Rectal smooth muscle tissue (tissue), 1 donor: ENCODE measurements at regions not wholly inside any gene's neighbourhood (a gene's known extent, or its start where the extent isn't known, plus 50 kb on each side); places are given as distances from the start of the nearest gene placed in this dataset.

ENCODE experiments used
- H3K27ac ChIP-seq: one replicate; pipeline ENCODE4 v1.7.0; 2013; ENCODE audit warnings: low read depth, low read length, inconsistent platforms
- H3K27me3 ChIP-seq: one replicate; pipeline ENCODE4 v1.7.0; 2013; ENCODE audit warnings: low read length; ENCODE audit not compliant: control insufficient read depth, insufficient read depth
- H3K36me3 ChIP-seq: one replicate; pipeline ENCODE4 v1.7.0; 2013; ENCODE audit warnings: low read length; ENCODE audit not compliant: control insufficient read depth, insufficient read depth
- H3K4me1 ChIP-seq: one replicate; pipeline ENCODE4 v1.7.0; 2013; ENCODE audit warnings: low read length; ENCODE audit not compliant: control insufficient read depth, insufficient read depth
- H3K4me3 ChIP-seq: one replicate; pipeline ENCODE4 v1.7.0; 2013; ENCODE audit warnings: low read length
- H3K9ac ChIP-seq: one replicate; pipeline ENCODE4 v1.7.0; 2013; ENCODE audit warnings: low read length

DNA sequence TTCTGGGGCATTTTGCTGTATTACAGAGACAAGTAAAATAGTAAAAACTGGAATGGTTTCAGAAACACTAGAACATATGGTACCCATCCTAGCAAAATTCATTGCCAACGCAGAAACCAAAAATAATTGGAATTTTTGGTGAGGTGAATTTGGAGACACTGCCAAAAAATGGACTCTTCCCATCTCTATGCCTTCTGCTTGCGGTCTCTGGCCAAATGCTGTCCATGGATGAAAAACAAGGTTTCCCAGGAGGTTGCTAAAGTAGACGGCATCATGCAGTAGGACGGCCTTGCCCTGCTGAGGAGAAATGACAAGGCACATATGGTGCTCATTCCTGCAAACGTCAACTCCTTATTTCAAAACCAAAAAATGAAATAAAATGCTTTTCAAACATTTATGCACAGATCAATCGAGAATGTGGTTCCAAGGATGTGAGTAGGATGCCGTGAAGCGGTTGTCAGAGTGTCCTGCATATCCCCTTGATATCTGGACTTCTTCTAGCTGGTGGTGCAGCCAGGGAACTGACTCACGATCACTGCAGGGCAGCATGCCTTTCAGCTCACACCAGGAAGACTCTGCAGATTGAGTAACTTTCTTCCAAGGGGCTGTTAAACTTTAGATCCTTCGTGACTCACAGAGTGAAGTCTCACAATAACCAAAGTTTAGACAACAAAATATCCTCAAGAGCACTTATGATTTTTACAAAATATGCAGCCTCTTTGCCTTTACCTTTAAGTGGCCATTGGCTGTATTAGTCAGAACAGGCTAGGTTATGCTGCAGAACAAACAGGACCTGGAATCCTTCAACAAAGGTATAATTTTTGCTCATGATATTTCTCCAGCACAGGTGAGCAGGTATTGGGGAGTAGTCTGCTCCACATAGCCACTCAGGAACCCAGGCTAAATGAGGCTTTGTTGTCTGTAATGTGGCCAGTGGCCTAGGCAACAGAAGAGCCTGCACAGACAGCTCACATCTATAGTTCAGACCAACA is 149.4 kb upstream of the NDUFV2 start:
- Histone ChIP-seq H3K27me3 (no peaks in the 10 kb centered on the region), H3K4me3 (no peak overlapping the region), H3K4me1 (peaks cover 10% of the 10 kb centered on the region), H3K27ac (no peak overlapping the region), H3K36me3 (no peaks in the 10 kb centered on the region), H3K9ac (no peak overlapping the region)

DNA sequence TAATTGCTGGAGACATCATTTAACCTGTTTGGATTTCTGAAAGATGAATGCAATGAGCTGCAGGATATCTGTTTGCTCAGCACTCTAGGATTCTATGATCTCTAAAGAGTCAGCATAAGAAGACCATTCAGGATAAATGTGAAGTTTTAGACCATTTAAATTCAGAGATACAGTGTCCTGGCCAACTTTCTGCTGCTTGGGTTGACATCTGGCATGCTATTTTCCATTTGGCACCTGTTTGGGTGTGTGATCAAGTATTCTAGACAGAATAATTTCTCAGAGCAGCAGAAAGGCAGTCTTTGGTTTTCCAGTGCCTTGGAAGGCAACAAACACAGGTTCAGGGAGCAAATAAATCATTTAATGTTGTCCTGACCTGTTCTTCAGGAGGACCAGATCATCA is 144.8 kb upstream of the NDUFV2 start:
- Histone ChIP-seq H3K27ac (no peak overlapping the region), H3K27me3 (no peaks in the 10 kb centered on the region), H3K4me3 (no peak overlapping the region)

DNA sequence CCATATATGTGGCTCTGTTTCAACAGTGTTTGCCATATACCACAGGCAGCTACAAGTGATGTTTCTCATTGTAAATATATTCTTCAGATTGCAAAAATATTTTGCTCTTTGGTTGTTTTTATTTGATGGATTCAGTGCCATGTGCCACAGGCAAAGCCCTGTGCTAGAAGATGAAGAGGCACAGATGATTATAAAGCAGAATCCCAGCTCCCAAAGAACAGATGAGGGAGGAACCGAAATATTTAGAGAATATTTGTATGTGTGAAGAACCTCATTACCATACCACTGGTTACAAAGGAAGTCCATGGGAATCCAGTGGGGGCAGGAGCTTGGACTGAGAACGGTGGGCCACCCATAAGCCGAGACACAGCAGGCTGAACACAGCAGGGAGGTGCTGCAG is 143.8 kb upstream of the NDUFV2 start:
- H3K27me3 ChIP-seq, result no peaks in the 10 kb centered on the region
- no peaks in the 10 kb centered on the region for H3K36me3 ChIP-seq
- no peak overlapping the region for H3K4me3 ChIP-seq
- H3K27ac ChIP-seq, result no peak overlapping the region
- no peak overlapping the region for H3K9ac ChIP-seq
- H3K4me1 ChIP-seq, result no peaks in the 10 kb centered on the region

More for the DNA sequence above, 144.8 kb upstream of the NDUFV2 start:
- H3K4me1 ChIP-seq, result no peaks in the 10 kb centered on the region
- H3K9ac ChIP-seq, result no peak overlapping the region
- H3K36me3 ChIP-seq, result no peaks in the 10 kb centered on the region

- no peaks in the 10 kb centered on the region for H3K27me3 ChIP-seq
- H3K4me3 ChIP-seq, result no peak overlapping the region
- no peaks in the 10 kb centered on the region for H3K4me1 ChIP-seq
- H3K9ac ChIP-seq, result no peak overlapping the region
- H3K36me3 ChIP-seq, result no peaks in the 10 kb centered on the region
- no peak overlapping the region for H3K27ac ChIP-seq
Observed at GRCh38 chr18:8959551-8960135, 142.9 kb upstream of the NDUFV2 start.

GRCh38 chr18:8960740-8961657 is 141.5 kb upstream of the NDUFV2 start:
- no peak overlapping the region for H3K9ac ChIP-seq
- no peaks in the 10 kb centered on the region for H3K27me3 ChIP-seq
- H3K4me1 ChIP-seq, result no peaks in the 10 kb centered on the region
- H3K27ac ChIP-seq, result no peak overlapping the region
- H3K4me3 ChIP-seq, result no peak overlapping the region
- H3K36me3 ChIP-seq, result no peaks in the 10 kb centered on the region

- no peaks in the 10 kb centered on the region for H3K36me3 ChIP-seq
- H3K27ac ChIP-seq, result no peak overlapping the region
- H3K27me3 ChIP-seq, result no peaks in the 10 kb centered on the region
- H3K9ac ChIP-seq, result no peak overlapping the region
- H3K4me1 ChIP-seq, result no peaks in the 10 kb centered on the region
- H3K4me3 ChIP-seq, result no peak overlapping the region
Observed at GRCh38 chr18:8962192-8962779, 140.2 kb upstream of the NDUFV2 start.

GRCh38 chr18:8962855-8963635 is 139.5 kb upstream of the NDUFV2 start:
- H3K36me3 ChIP-seq, result no peaks in the 10 kb centered on the region
- H3K27ac ChIP-seq, result no peak overlapping the region
- H3K4me1 ChIP-seq, result no peaks in the 10 kb centered on the region
- H3K9ac ChIP-seq, result no peak overlapping the region
- H3K4me3 ChIP-seq, result no peak overlapping the region
- no peaks in the 10 kb centered on the region for H3K27me3 ChIP-seq

DNA sequence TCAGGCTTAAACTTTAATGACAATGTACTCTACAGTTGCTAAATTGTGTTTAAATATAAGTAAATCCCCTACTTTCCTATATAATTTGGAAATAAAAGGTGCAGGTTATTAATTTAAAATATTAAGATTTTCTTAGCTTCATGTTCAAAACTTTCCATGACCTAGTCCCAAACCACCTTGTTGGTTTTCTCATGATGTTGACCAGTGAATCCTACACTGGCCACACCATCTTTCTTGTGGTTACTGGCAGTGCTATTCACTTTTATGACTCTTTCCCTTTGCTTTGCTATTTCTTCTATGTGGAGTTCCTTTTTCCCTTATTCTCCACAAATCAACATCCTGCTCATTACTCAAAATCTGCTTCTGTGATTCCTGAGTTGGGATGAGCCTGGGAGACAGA is 138.6 kb upstream of the NDUFV2 start:
- Histone ChIP-seq H3K4me3 (no peak overlapping the region), H3K27ac (no peak overlapping the region), H3K4me1 (no peaks in the 10 kb centered on the region), H3K9ac (no peak overlapping the region), H3K36me3 (no peaks in the 10 kb centered on the region), H3K27me3 (no peaks in the 10 kb centered on the region)

DNA sequence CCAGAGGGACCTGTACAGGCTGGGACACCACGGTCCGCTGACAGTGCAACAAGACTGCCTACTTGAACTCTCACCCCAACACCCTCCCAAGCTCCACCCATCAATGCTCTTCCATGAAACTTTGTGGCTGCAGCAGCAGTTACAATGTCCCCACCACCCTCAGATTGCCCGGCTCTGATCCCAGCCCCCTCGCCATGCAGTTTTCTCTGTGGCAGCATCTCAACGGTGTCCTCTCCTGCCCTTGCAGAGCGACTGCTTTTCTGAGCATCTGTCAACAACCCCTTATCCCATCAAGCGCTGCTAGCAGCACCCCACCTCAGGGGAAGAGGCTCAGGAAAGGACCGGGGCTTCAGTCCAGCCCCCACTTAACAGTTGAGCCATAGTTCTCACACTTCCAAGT is 137.1 kb upstream of the NDUFV2 start:
- H3K4me3 ChIP-seq, result no peak overlapping the region
- H3K4me1 ChIP-seq, result peaks cover 1% of the 10 kb centered on the region
- H3K27me3 ChIP-seq, result no peaks in the 10 kb centered on the region
- H3K36me3 ChIP-seq, result no peaks in the 10 kb centered on the region
- H3K27ac ChIP-seq, result no peak overlapping the region
- H3K9ac ChIP-seq, result no peak overlapping the region

DNA sequence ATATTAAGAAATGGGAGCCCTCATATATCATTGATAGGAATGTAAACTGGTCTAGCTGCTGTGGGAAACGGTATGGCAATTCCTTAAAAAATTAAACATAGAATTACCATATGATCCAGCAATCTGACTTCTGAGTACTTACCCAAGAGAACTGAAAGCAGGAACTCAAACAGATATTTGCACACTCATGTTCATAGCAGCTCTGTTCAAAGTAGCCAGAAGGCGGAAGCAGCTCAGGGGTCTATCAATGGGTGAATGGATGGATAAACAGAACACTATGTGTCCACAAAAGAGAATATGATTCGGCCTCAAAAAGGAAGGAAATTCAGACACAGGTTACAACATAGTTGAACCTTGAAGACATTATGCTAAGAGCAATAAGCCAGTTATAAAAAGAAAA is 135.7 kb upstream of the NDUFV2 start:
- Histone ChIP-seq H3K36me3 (no peaks in the 10 kb centered on the region), H3K27me3 (no peaks in the 10 kb centered on the region), H3K4me3 (no peak overlapping the region), H3K4me1 (peaks cover 8% of the 10 kb centered on the region), H3K9ac (no peak overlapping the region), H3K27ac (no peak overlapping the region)

DNA sequence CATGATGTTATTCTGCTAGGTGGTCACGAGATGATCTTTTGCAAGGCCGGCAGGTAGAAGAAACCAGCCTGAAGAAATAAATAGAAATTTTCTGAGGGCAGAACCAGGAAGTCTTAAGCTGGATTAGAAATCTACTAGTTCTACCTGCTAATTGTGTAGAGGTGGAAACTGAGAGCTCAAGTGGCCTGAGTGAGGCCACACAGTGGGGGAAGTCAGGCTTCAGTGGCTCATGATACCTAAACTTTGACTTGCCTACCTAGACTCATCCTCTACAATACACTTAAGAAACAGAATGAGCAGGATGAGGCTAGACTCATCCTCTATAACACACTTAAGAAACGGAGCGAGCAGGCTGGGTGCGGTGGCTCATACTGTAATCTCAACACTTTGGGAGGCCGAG is 134.9 kb upstream of the NDUFV2 start:
- Histone ChIP-seq H3K4me1 (peaks cover 8% of the 10 kb centered on the region), H3K36me3 (no peaks in the 10 kb centered on the region), H3K27me3 (no peaks in the 10 kb centered on the region), H3K27ac (no peak overlapping the region), H3K9ac (no peak overlapping the region), H3K4me3 (no peak overlapping the region)
